ENCODE measurements at regions not wholly inside any gene's neighbourhood (a gene's known extent, or its start where the extent isn't known, plus 50 kb on each side); places are given as distances from the start of the nearest gene placed in this dataset.

DNA sequence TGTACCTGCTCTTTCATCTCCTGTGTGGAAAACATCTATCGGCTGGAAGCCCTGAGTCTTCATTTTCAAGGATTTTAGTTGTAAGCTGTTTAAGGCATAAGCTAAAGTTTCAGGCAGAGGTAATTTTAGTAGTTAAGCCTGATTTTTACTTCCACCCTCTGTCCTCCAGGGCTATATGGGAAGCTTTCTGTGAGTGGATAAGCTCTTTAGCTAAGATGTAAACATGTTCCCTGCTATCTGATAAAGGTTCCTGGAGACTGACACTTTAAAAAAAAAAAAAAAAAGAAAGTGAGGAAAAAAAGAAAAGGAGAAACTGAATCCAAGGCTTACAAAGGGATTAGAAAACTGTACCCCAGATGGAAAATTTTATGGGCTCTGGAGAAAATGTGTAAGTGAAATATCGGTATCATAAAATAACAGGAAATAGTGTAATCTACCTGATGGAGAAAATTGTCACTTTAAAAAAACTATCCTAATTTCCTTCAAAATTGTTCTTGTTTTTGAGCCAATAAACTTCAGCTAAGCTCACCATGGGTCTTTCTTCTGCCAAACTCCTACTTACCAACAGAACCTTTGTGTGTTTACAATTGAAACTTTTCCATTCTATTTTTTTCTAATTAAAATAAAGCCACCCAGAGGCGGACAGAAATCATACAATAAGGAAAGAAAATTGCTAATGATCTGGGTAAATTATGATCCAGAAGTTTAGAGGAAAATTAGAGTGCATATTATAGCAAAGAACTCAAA is 180.5 kb downstream of the TGFB2 start:
- no peak overlapping the region for H3K4me3 ChIP-seq (ENCODE audit: low read depth, low read length)
- TF ChIP-seq, protein P1, sequence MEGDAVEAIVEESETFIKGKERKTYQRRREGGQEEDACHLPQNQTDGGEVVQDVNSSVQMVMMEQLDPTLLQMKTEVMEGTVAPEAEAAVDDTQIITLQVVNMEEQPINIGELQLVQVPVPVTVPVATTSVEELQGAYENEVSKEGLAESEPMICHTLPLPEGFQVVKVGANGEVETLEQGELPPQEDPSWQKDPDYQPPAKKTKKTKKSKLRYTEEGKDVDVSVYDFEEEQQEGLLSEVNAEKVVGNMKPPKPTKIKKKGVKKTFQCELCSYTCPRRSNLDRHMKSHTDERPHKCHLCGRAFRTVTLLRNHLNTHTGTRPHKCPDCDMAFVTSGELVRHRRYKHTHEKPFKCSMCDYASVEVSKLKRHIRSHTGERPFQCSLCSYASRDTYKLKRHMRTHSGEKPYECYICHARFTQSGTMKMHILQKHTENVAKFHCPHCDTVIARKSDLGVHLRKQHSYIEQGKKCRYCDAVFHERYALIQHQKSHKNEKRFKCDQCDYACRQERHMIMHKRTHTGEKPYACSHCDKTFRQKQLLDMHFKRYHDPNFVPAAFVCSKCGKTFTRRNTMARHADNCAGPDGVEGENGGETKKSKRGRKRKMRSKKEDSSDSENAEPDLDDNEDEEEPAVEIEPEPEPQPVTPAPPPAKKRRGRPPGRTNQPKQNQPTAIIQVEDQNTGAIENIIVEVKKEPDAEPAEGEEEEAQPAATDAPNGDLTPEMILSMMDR (IDR thresholded peaks at IDR 0.05; ENCODE audit: low read depth, low read length, missing control alignments), result no peak
- DNase-seq (ENCODE audit: low read depth), result no peak

DNA sequence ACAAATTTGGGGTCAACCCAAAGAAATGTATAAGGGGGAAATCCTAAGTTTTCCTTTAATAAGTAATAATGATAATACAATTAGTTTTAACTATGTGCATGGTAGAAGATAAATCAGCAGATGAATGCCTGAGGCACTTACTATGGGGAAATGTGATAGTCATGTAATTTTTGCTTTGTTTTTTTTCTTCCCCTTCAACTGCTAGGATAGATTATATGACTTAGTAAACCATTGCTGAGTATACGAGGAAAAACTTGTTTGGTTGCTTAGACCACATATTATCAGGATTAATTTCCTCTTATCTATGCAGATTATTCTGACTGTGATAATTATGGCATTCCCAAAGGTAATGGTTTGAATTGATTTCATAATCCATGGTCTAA is 181.1 kb downstream of the TGFB2 start:
- TF ChIP-seq, protein P1 (IDR thresholded peaks at IDR 0.05; ENCODE audit: low read depth, low read length, missing control alignments), result no peak
- H3K4me3 ChIP-seq (ENCODE audit: low read depth, low read length), result no peak overlapping the region
- no peak for DNase-seq (ENCODE audit: low read depth)

DNA sequence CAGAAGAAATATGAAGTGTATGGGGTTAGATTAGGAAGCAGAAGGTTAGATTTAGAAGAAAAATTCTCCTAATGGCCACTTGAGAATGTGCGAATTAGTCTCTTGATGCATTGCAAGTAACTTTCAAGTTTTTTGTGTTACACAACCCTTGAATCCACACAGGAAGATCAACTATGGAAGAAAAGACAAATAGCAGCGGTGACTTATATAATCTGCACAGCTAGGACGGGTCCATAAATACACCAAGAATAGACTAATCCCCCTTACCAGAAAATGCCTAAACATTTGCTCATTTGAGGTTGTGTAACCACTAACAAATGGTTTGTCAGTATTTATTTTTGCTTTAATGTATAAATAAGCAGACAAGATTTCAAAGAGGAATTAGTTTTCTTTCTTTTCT is 182.6 kb downstream of the TGFB2 start:
- TF ChIP-seq, protein P1 (IDR thresholded peaks at IDR 0.05; ENCODE audit: low read depth, low read length, missing control alignments), result no peak
- no peak for DNase-seq (ENCODE audit: low read depth)
- no peak overlapping the region for H3K4me3 ChIP-seq (ENCODE audit: low read depth, low read length)

DNA sequence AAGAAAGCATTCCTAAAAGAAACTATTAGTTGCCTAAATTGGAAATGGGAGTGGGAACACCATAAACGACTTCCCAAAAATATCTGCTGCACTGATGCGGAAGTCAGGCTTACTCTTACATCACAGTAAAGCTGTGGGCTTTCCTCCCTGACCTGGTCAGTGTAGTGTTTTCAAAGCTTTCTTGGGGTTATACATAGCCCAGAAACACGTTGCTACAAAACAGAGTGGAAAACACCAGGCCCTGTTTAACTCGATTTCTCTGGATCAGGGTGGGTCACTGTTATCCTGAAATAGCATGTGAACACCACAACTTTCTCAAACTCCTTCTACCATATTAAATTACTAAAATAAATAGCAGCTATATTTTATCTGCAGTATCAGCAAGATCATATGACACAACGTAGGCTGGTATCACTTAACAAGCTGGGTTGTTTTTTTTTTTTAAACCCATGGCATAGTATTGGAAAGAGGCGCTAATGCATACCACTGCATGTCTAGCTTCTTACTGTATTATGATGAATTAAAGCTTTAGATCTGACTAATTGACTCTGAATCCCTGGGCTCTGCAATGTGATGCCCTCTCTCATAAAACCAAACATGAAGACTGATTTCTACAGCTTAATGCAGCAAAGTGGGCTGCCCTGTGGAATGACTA is 184.6 kb downstream of the TGFB2 start:
- DNase-seq (ENCODE audit: low read depth), result no peak
- TF ChIP-seq, protein P1 (IDR thresholded peaks at IDR 0.05; ENCODE audit: low read depth, low read length, missing control alignments), result no peak
- H3K4me3 ChIP-seq (ENCODE audit: low read depth, low read length), result no peak overlapping the region

DNA sequence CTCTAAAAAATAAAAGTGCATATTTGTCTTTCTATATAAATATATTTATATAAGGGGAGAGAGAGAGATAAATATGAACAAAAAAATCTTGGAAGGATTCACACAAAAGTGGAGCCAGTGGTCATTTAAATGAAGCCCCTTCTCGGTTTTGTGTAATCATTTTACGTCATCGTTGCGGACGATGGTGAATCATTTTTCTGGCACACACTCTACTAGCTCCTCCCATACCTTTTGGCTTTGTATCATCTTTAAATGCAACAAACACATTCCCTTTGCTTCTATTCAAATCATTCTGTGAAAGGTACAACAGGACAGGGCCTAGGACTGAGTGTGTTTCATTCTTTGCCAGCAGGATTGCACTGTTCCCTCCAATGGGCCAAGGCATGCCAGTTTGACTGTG is 186.8 kb downstream of the TGFB2 start:
- no peak for DNase-seq (ENCODE audit: low read depth)
- TF ChIP-seq, protein P1 (IDR thresholded peaks at IDR 0.05; ENCODE audit: low read depth, low read length, missing control alignments), result no peak
- no peak overlapping the region for H3K4me3 ChIP-seq (ENCODE audit: low read depth, low read length)

DNA sequence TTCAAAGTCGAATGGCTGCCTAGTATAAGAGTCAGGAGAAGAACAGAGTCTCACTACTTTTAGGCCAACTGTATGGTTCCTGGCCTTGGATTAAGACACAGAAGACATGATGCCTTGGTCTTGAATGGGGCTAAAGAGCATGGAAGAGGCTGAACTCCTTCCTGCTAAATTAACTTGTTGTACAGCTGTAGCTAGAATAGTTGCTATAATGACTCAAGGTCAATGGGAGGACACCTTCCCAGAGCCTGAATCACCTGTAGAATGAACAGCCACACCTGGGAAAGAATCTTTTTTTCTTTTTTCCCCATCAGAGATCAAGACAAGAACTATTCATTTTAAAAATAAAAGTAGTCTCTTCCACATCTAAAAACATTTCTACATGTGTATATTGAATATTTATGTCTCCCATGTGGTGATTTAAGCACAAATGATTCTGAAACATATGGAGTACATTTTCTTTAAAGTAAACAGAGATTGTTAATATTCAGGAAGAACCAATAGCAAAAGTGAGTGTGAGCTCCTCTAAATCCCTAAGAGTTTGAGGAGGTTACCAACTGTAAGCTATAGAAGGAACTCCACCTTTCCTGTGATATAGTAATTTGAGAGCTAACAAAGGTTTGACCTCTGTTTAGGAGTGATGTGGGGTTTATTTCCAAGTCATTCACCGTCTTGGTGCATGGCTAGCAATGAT is 191.3 kb downstream of the TGFB2 start:
- no peak for DNase-seq (ENCODE audit: low read depth)
- TF ChIP-seq, protein P1 (IDR thresholded peaks at IDR 0.05; ENCODE audit: low read depth, low read length, missing control alignments), result no peak
- H3K4me3 ChIP-seq (ENCODE audit: low read depth, low read length), result no peak overlapping the region

Measured in GM12864 (cell line).